ENCODE measurements at regions not wholly inside any gene's neighbourhood (a gene's known extent, or its start where the extent isn't known, plus 50 kb on each side); places are given as distances from the start of the nearest gene placed in this dataset.

GRCh38 chr18:78722929-78723710 is 256.5 kb upstream of the SALL3 start:
- H3K4me3 ChIP-seq: no peak overlapping the region
- H3K27me3 ChIP-seq (ENCODE audit: low read depth): peaks cover 16% of the 10 kb centered on the region
- no peaks in the 10 kb centered on the region for H3K9me3 ChIP-seq
- no peaks in the 10 kb centered on the region for H3K36me3 ChIP-seq
- DNase-seq: no peak
- intact Hi-C loops (cut with DNase I): no loop called here
- ATAC-seq: no peak
- TF ChIP-seq, protein P1, sequence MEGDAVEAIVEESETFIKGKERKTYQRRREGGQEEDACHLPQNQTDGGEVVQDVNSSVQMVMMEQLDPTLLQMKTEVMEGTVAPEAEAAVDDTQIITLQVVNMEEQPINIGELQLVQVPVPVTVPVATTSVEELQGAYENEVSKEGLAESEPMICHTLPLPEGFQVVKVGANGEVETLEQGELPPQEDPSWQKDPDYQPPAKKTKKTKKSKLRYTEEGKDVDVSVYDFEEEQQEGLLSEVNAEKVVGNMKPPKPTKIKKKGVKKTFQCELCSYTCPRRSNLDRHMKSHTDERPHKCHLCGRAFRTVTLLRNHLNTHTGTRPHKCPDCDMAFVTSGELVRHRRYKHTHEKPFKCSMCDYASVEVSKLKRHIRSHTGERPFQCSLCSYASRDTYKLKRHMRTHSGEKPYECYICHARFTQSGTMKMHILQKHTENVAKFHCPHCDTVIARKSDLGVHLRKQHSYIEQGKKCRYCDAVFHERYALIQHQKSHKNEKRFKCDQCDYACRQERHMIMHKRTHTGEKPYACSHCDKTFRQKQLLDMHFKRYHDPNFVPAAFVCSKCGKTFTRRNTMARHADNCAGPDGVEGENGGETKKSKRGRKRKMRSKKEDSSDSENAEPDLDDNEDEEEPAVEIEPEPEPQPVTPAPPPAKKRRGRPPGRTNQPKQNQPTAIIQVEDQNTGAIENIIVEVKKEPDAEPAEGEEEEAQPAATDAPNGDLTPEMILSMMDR (IDR thresholded peaks at IDR 0.05): no peak
- no peaks in the 10 kb centered on the region for H3K4me1 ChIP-seq
- no peak overlapping the region for H3K27ac ChIP-seq

DNA sequence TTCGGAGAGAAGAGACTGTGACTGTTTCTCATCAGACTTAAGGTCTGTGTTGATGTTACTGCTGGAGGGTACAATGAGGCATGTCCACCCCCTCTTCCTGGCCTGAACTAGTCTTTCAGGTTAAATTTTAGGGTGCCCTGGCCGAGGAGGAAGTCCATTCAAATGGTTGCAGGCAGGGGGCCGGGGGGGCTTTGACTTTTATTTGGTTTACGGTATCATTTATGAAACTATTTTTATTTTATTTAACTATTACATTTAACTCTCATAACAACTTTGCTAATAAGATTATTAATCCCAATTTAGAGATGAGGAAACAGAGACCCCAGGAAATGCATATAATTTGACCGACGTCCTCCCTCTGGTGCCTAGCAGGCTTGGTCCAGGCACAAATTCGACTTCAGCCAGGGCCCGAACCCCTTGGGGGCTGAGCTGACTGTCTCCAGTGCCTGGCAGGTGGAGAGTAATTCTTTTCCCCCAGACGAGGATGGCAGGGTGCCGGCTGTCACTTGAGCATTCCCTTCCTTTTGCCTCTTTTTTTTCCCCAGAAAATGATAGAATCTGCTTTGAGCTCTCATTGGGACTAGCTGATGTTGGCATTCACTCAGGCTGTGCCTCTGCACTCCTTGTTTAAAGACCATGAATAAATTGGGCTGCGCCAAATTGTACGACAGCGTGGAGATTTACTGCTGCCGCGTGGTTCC is 255.3 kb upstream of the SALL3 start:
- Histone ChIP-seq H3K36me3 (no peaks in the 10 kb centered on the region), H3K27me3 (ENCODE audit: low read depth) (peaks cover 16% of the 10 kb centered on the region), H3K4me3 (no peak overlapping the region), H3K27ac (no peak overlapping the region), H3K4me1 (no peaks in the 10 kb centered on the region), H3K9me3 (no peaks in the 10 kb centered on the region)
- DNase-seq: no peak
- intact Hi-C loops (cut with DNase I): no loop called here
- no peak for ATAC-seq
- TF ChIP-seq, protein P1 (IDR thresholded peaks at IDR 0.05): no peak

- intact Hi-C loops (cut with DNase I): no loop called here
- Histone ChIP-seq H3K4me1 (no peaks in the 10 kb centered on the region), H3K4me3 (no peak overlapping the region), H3K9me3 (no peaks in the 10 kb centered on the region), H3K27me3 (ENCODE audit: low read depth) (peaks cover 16% of the 10 kb centered on the region), H3K27ac (no peak overlapping the region), H3K36me3 (no peaks in the 10 kb centered on the region)
- TF ChIP-seq, protein P1 (IDR thresholded peaks at IDR 0.05): no peak
- ATAC-seq: no peak
- no peak for DNase-seq
Measured at GRCh38 chr18:78725426-78725825, 254.2 kb upstream of the SALL3 start.

DNA sequence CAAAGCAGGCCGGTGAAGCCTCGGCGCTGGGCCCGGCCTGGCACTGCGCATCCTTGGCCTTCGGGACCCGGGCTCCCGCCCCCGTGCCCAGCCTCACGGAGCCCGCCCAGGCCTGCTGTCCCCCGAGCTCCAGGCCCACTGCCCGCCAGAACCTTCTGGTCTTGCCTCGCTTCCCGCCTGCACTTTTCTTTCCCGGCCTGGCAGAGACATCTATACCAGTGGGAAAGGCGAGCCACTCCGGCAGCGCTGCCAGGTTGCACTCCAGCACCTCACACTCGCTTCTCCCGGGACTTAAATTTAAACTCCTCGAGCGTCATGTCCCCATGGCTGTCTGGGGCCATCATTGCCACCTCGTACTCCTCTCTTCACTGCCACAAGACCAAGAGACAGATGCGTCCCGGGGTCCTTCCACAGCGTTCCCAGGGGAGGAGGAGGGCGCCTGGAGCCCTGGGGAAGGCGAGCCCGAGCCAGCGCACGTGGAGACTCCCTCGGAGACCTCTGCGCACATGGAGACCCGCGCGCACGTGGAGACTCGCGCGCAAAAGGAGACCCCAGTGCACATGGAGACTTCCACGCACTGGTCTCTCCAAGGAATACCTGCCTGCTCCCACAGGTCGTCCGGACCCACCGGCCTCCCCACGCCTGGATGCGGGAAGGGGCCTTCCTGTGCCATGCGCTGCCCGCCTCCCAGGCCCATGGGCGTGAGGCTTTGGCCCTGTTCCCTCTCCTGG is 253.1 kb upstream of the SALL3 start:
- Histone ChIP-seq H3K4me3 (no peak overlapping the region), H3K36me3 (no peaks in the 10 kb centered on the region), H3K27ac (no peak overlapping the region), H3K9me3 (no peaks in the 10 kb centered on the region), H3K27me3 (ENCODE audit: low read depth) (peaks cover 7% of the 10 kb centered on the region), H3K4me1 (no peaks in the 10 kb centered on the region)
- ATAC-seq (no peak), DNase-seq (no peak)
- intact Hi-C loops (cut with DNase I): no loop called here
- TF ChIP-seq, protein P1 (IDR thresholded peaks at IDR 0.05): no peak

GRCh38 chr18:78727057-78727739 is 252.4 kb upstream of the SALL3 start:
- TF ChIP-seq, protein P1 (IDR thresholded peaks at IDR 0.05): no peak

More at GRCh38 chr18:78727057-78727739, 252.4 kb upstream of the SALL3 start:
- no peaks in the 10 kb centered on the region for H3K36me3 ChIP-seq
- ATAC-seq (no peak), DNase-seq (no peak)
- H3K27ac ChIP-seq: no peak overlapping the region
- no peaks in the 10 kb centered on the region for H3K4me1 ChIP-seq
- no peaks in the 10 kb centered on the region for H3K9me3 ChIP-seq
- no peak overlapping the region for H3K4me3 ChIP-seq
- peaks cover 7% of the 10 kb centered on the region for H3K27me3 ChIP-seq (ENCODE audit: low read depth)
- intact Hi-C loops (cut with DNase I): no loop called here

Data from lower lobe of right lung (tissue), 2 donors.